SK-N-SH (cell line): ENCODE measurements at regions not wholly inside any gene's neighbourhood (a gene's known extent, or its start where the extent isn't known, plus 50 kb on each side); places are given as distances from the start of the nearest gene placed in this dataset.

ENCODE experiments used
- CTCF ChIA-PET: fragments of 300-600, 350-600 bp; formaldehyde crosslinking; extraction: SDS; loops from one replicate; lab custom pipeline; 2021; lab: Yijun Ruan, JAX
- POLR2A ChIA-PET: fragments of 350-600 bp; sonication (Branson Sonifier 250); formaldehyde crosslinking; extraction: SDS; loops from one replicate; lab custom pipeline; 2020; ENCODE audit warnings: antibody characterized with exemption, inconsistent platforms; lab: Yijun Ruan, JAX
- DNase-seq: peaks from one replicate; pipeline ENCODE4 v3.0.0; 2012
- H2AFZ ChIP-seq: fragments of 200-600 bp; sonication (generic); 2 replicates; pipeline ENCODE4 v1.8.1; 2016; ENCODE audit warnings: antibody characterized with exemption, mild to moderate bottlenecking, low read depth
- H3F3A ChIP-seq: fragments of 200-600 bp; sonication (generic); replicated peaks from 2 replicates; pipeline ENCODE3; 2016; ENCODE audit warnings: antibody characterized with exemption, mild to moderate bottlenecking; ENCODE audit not compliant: insufficient read depth
- H3K27ac ChIP-seq, 2 experiments: fragments of 200-500 bp in 1 of 2; fragments of 200-600 bp in 1 of 2; sonication (Bioruptor generic) in 1 of 2; sonication (generic), shearing (Covaris generic) in 1 of 2; 2 replicates each; pipeline versions ENCODE4 v1.5.1 to v1.6.1; 2014 to 2016; ENCODE audit warnings: low read depth in 2 of 2, inconsistent platforms in 1 of 2, low read length in 1 of 2, mild to moderate bottlenecking in 1 of 2, mixed read lengths in 1 of 2
- H3K27me3 ChIP-seq: fragments of 200-600 bp; sonication (generic), shearing (Covaris generic); 2 replicates; pipeline ENCODE4 v1.6.1; 2016; ENCODE audit warnings: mixed run types; ENCODE audit not compliant: insufficient read depth
- H3K36me3 ChIP-seq, 2 experiments: fragments of 200-500 bp in 1 of 2; fragments of 200-600 bp in 1 of 2; sonication (Bioruptor generic) in 1 of 2; sonication (generic) in 1 of 2; replicated peaks in 1 of 2; 2 replicates each; pipeline versions ENCODE3 to v1.5.1; 2014 to 2016; ENCODE audit warnings: low read length in 1 of 2, mild to moderate bottlenecking in 1 of 2; ENCODE audit not compliant: insufficient read depth in 2 of 2, control insufficient read depth in 1 of 2
- H3K4me1 ChIP-seq, 2 experiments: fragments of 200-500 bp in 1 of 2; fragments of 200-600 bp in 1 of 2; sonication (Bioruptor generic) in 1 of 2; sonication (generic), shearing (Covaris generic) in 1 of 2; 2 replicates each; pipeline versions ENCODE4 v1.5.1 to v1.6.1; 2014 to 2016; ENCODE audit warnings: low read depth in 1 of 2, low read length in 1 of 2, mixed run types in 1 of 2; ENCODE audit not compliant: insufficient read depth in 2 of 2, control insufficient read depth in 1 of 2
- H3K4me2 ChIP-seq: fragments of 200-600 bp; sonication (generic), shearing (Covaris generic); 2 replicates; pipeline ENCODE4 v1.6.1; 2017; ENCODE audit warnings: mixed run types
- H3K4me3 ChIP-seq, 2 experiments: fragments of 200-500 bp in 1 of 2; fragments of 200-600 bp in 1 of 2; sonication (Bioruptor generic) in 1 of 2; sonication (generic), shearing (Covaris generic) in 1 of 2; 2 replicates each; pipeline versions ENCODE4 v1.5.1 to v1.8.1; 2014 to 2016; ENCODE audit warnings: low read depth in 2 of 2, inconsistent platforms in 1 of 2, low read length in 1 of 2, mild to moderate bottlenecking in 1 of 2, mixed read lengths in 1 of 2, moderate library complexity in 1 of 2
- H3K79me2 ChIP-seq: fragments of 200-600 bp; sonication (generic); 2 replicates; pipeline ENCODE4 v1.8.1; 2017; ENCODE audit warnings: mild to moderate bottlenecking; ENCODE audit not compliant: insufficient read depth
- H3K9ac ChIP-seq: fragments of 200-600 bp; sonication (generic); 2 replicates; pipeline ENCODE4 v1.6.1; 2017; ENCODE audit warnings: mixed run types
- H3K9me2 ChIP-seq: fragments of 200-600 bp; sonication (generic); 2 replicates; pipeline ENCODE4 v1.6.1; 2017; ENCODE audit warnings: mixed run types
- H3K9me3 ChIP-seq: fragments of 200-600 bp; sonication (generic); 2 replicates; pipeline ENCODE4 v1.6.1; 2017; ENCODE audit warnings: mixed run types, mild to moderate bottlenecking, moderate library complexity
- H4K20me1 ChIP-seq: fragments of 200-600 bp; sonication (generic); 2 replicates; pipeline ENCODE4 v1.6.1; 2017; ENCODE audit warnings: mild to moderate bottlenecking, mixed run types; ENCODE audit not compliant: insufficient read depth
- FOSL2 ChIP-seq: IDR thresholded peaks from 2 replicates; pipeline ENCODE4 v1.4.0; 2012; ENCODE audit warnings: low read depth, mild to moderate bottlenecking, moderate library complexity, borderline replicate concordance
- FOXJ3 ChIP-seq: sonication (generic); formaldehyde crosslinking; IDR thresholded peaks from 2 replicates; pipeline ENCODE4 v1.5.1; 2020; ENCODE audit warnings: mild to moderate bottlenecking, missing genetic modification reagents
- GABPA ChIP-seq: IDR thresholded peaks from 2 replicates; pipeline ENCODE4 v1.4.0; 2012; ENCODE audit warnings: low read depth, mild to moderate bottlenecking
- GATA2 ChIP-seq: sonication (generic); formaldehyde crosslinking; IDR thresholded peaks from 2 replicates; pipeline ENCODE4 v1.5.0; 2020; ENCODE audit warnings: mild to moderate bottlenecking, missing genetic modification reagents
- JUND ChIP-seq: IDR thresholded peaks from 2 replicates; pipeline ENCODE4 v1.4.0; 2012
- MXI1 ChIP-seq: IDR thresholded peaks from 2 replicates; pipeline ENCODE4 v1.6.1; 2012; ENCODE audit warnings: mild to moderate bottlenecking, low read depth, low read length, improper control_type of control experiment
- RXRA ChIP-seq: IDR thresholded peaks from 2 replicates; pipeline ENCODE4 v1.4.0; 2012; ENCODE audit warnings: low read depth, mild to moderate bottlenecking, borderline replicate concordance
- SIN3A ChIP-seq: IDR thresholded peaks from 2 replicates; pipeline ENCODE4 v1.6.1; 2012; ENCODE audit warnings: low read depth, mild to moderate bottlenecking, low read length, moderate library complexity, borderline replicate concordance
- SMC3 ChIP-seq: IDR thresholded peaks from 2 replicates; pipeline ENCODE4 v1.6.1; 2012; ENCODE audit warnings: low read depth, low read length, improper control_type of control experiment
- YY1 ChIP-seq: IDR thresholded peaks from 2 replicates; pipeline ENCODE4 v1.4.0; 2012; ENCODE audit warnings: low read depth, mild to moderate bottlenecking
- WGBS: methylation state at CpG from one replicate; pipeline ENCODE4 v1.1.6; 2017; ENCODE audit warnings: low lambda C conversion rate; 5-methylcytosine and 5-hydroxymethylcytosine counted together
- TF ChIP-seq, protein P1 (sequence below): IDR thresholded peaks from 2 replicates; pipeline ENCODE4 v1.4.0; 2012; ENCODE audit warnings: low read depth
- TF ChIP-seq, protein P2 (sequence below): IDR thresholded peaks from 2 replicates; pipeline ENCODE4 v1.4.0; 2012; ENCODE audit warnings: low read depth, borderline replicate concordance
- TF ChIP-seq, protein P3 (sequence below): fragments of 150-350 bp; IDR thresholded peaks from 2 replicates; pipeline ENCODE4 v1.6.1; 2016; ENCODE audit warnings: mild to moderate bottlenecking, low read depth, low read length

DNA sequence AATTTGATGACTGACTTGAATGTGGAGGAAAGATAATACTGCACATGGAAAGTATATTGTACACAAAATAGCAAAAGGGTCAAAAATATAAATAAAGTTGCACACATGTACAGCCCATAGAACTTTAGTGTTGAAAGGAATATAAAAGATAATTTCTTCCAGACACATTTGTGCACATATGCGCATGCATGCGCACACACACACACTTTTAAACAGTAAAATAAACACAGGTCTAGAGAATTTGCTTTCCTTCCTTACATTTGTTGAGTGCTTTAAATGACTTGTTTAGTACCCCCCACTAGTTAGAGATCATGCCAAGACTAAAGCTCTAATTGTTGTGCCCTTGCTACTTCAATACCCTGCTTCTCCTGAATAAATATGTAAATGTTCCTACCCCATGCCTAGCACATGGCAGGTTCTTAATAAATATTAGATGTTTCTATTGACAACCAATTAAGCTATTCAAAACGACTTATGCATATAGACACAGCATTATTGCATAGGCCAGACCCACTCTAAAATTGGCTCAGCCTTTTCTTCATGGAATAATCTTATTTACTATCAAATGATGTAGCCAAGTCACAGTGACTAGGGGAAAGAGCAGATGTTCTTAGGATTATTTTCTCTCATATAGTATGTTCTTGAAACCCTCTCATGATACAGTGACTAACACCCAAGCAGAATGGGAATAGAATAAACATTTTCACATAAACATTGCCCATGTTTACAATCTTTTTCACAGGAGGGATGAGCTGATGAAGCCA lies 165.5 kb upstream of the ACVR2A start:
- 61% methylated on average over 3 of the region's 3 CpGs for WGBS
- Histone ChIP-seq H4K20me1 (no peaks in the 10 kb centered on the region), H3K4me3 (no peak overlapping the region), H3K4me2 (no peak overlapping the region), H3K9ac (no peak overlapping the region), H3K9me3 (no peaks in the 10 kb centered on the region), H3F3A (no peaks in the 10 kb centered on the region), H3K27me3 (no peaks in the 10 kb centered on the region; the same call in 1 of the 2 replicates), H3K79me2 (no peaks in the 10 kb centered on the region), H2AFZ (no peak overlapping the region), H3K4me1 (no peaks in the 10 kb centered on the region), H3K9me2 (0 out of 2 replicates have a peak, but pooled peaks cover 2% of the 10 kb centered on the region), H3K27ac (no peak overlapping the region), H3K36me3 (no peaks in the 10 kb centered on the region)
- POLR2A ChIA-PET: no interaction called here
- no peak for DNase-seq
- CTCF ChIA-PET: no interaction called here
- TF ChIP-seq JUND: no peak

DNA sequence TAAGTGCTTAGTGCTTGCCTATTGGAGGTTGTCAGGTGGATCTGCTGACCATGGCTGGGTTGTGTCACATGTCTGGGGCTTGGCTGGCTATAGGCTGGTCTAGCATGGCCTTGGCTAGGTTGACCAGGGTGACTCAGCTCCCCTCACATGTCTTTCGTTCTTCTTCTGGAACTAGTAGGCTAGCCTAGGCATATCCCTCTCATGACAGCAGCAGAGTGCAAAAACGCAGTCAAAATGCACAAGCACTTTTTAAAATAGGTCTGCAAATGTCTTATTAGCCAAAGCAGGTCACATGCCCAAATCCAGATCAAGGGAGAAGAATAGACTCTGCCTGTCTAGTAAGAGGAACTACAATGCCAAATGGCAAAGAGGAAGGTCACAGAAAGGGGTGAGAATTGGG lies 179.7 kb upstream of the ACVR2A start:
- DNase-seq: no peak
- H3K9ac ChIP-seq: no peak overlapping the region

More for the DNA sequence above, 179.7 kb upstream of the ACVR2A start:
- 0% methylated on average over 2 of the region's 2 CpGs for WGBS
- Histone ChIP-seq H3K9me3 (no peaks in the 10 kb centered on the region), H3K4me3 (no peak overlapping the region), H2AFZ (no peak overlapping the region), H4K20me1 (no peaks in the 10 kb centered on the region), H3K27ac (no peak overlapping the region), H3K4me2 (no peak overlapping the region), H3K36me3 (no peaks in the 10 kb centered on the region), H3K79me2 (no peaks in the 10 kb centered on the region), H3K9me2 (no peaks in the 10 kb centered on the region), H3F3A (no peaks in the 10 kb centered on the region), H3K4me1 (no peaks in the 10 kb centered on the region), H3K27me3 (no peaks in the 10 kb centered on the region; the same call in 1 of the 2 replicates)
- TF ChIP-seq SMC3 (no peak), MXI1 (no peak), FOSL2 (no peak), SIN3A (no peak), RXRA (no peak), YY1 (no peak), FOXJ3 (CRISPR knock-in tag) (no peak), GATA2 (no peak), GABPA (no peak)
- TF ChIP-seq, protein P1, sequence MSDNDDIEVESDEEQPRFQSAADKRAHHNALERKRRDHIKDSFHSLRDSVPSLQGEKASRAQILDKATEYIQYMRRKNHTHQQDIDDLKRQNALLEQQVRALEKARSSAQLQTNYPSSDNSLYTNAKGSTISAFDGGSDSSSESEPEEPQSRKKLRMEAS: no peak
- TF ChIP-seq, protein P2, sequence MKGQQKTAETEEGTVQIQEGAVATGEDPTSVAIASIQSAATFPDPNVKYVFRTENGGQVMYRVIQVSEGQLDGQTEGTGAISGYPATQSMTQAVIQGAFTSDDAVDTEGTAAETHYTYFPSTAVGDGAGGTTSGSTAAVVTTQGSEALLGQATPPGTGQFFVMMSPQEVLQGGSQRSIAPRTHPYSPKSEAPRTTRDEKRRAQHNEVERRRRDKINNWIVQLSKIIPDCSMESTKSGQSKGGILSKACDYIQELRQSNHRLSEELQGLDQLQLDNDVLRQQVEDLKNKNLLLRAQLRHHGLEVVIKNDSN: no peak
- TF ChIP-seq, protein P3, sequence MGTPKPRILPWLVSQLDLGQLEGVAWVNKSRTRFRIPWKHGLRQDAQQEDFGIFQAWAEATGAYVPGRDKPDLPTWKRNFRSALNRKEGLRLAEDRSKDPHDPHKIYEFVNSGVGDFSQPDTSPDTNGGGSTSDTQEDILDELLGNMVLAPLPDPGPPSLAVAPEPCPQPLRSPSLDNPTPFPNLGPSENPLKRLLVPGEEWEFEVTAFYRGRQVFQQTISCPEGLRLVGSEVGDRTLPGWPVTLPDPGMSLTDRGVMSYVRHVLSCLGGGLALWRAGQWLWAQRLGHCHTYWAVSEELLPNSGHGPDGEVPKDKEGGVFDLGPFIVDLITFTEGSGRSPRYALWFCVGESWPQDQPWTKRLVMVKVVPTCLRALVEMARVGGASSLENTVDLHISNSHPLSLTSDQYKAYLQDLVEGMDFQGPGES: no peak
- ChIA-PET POLR2A (no interaction called here), CTCF (no interaction called here)
